D341Med (cell line): ENCODE measurements at regions not wholly inside any gene's neighbourhood (a gene's known extent, or its start where the extent isn't known, plus 50 kb on each side); places are given as distances from the start of the nearest gene placed in this dataset.
"Not testable (repeated sequence)": the region's sequence is repeated elsewhere in the genome, so short reads cannot be mapped to it uniquely, and the experiment has no call there.

Source experiments
- DNase-seq: peaks from one replicate; pipeline ENCODE4 v3.0.0; 2012; ENCODE audit warnings: low spot score

- DNase-seq = no peak
Measured at GRCh38 chr2:122805346-122805745, 1049.9 kb downstream of the TSN start.

GRCh38 chr2:122808286-122808969, 1053.0 kb downstream of the TSN start:
- DNase-seq = no peak

- not testable (repeated sequence) for DNase-seq
Measured at GRCh38 chr2:122812214-122812613, 1056.8 kb downstream of the TSN start.

GRCh38 chr2:122815120-122815519, 1059.7 kb downstream of the TSN start:
- no peak for DNase-seq

GRCh38 chr2:122816803-122817202, 1061.4 kb downstream of the TSN start:
- no peak for DNase-seq

- no peak for DNase-seq
Measured at GRCh38 chr2:122822319-122822718, 1066.9 kb downstream of the TSN start.

- DNase-seq = no peak
Measured at GRCh38 chr2:122830157-122830556, 1074.7 kb downstream of the TSN start.

GRCh38 chr2:122831649-122832048, 1076.2 kb downstream of the TSN start:
- DNase-seq = no peak

- DNase-seq = no peak
Measured at GRCh38 chr2:122843503-122843902, 1088.1 kb downstream of the TSN start.

- no peak for DNase-seq
Measured at GRCh38 chr2:122851161-122851560, 1095.7 kb downstream of the TSN start.

GRCh38 chr2:122851972-122852531, 1096.6 kb downstream of the TSN start:
- no peak for DNase-seq

- DNase-seq = no peak
Measured at GRCh38 chr2:122856696-122857095, 1101.2 kb downstream of the TSN start.

GRCh38 chr2:122858075-122858702, 1102.7 kb downstream of the TSN start:
- DNase-seq = no peak

GRCh38 chr2:122858813-122859212, 1103.4 kb downstream of the TSN start:
- no peak for DNase-seq

GRCh38 chr2:122859260-122859659, 1103.8 kb downstream of the TSN start:
- no peak for DNase-seq

- no peak for DNase-seq
Measured at GRCh38 chr2:122863532-122863931, 1108.1 kb downstream of the TSN start.

GRCh38 chr2:122864728-122865127, 1109.3 kb downstream of the TSN start:
- no peak for DNase-seq

- DNase-seq = no peak
Measured at GRCh38 chr2:122866095-122866494, 1110.6 kb downstream of the TSN start.

GRCh38 chr2:122867941-122868340, 1112.5 kb downstream of the TSN start:
- DNase-seq = no peak

- no peak for DNase-seq
Measured at GRCh38 chr2:122868646-122869275, 1113.3 kb downstream of the TSN start.

- no peak for DNase-seq
Measured at GRCh38 chr2:122873951-122874350, 1118.5 kb downstream of the TSN start.

GRCh38 chr2:122875091-122875865, 1119.8 kb downstream of the TSN start:
- DNase-seq = no peak
